ENCODE measurements at regions not wholly inside any gene's neighbourhood (a gene's known extent, or its start where the extent isn't known, plus 50 kb on each side); places are given as distances from the start of the nearest gene placed in this dataset.

- TF ChIP-seq POLR2A (IDR thresholded peaks at IDR 0.05), result no peak
- TF ChIP-seq, protein P1, sequence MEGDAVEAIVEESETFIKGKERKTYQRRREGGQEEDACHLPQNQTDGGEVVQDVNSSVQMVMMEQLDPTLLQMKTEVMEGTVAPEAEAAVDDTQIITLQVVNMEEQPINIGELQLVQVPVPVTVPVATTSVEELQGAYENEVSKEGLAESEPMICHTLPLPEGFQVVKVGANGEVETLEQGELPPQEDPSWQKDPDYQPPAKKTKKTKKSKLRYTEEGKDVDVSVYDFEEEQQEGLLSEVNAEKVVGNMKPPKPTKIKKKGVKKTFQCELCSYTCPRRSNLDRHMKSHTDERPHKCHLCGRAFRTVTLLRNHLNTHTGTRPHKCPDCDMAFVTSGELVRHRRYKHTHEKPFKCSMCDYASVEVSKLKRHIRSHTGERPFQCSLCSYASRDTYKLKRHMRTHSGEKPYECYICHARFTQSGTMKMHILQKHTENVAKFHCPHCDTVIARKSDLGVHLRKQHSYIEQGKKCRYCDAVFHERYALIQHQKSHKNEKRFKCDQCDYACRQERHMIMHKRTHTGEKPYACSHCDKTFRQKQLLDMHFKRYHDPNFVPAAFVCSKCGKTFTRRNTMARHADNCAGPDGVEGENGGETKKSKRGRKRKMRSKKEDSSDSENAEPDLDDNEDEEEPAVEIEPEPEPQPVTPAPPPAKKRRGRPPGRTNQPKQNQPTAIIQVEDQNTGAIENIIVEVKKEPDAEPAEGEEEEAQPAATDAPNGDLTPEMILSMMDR (IDR thresholded peaks at IDR 0.05), result no peak
- no peak for TF ChIP-seq POLR2AphosphoS5 (IDR thresholded peaks at IDR 0.05)
Measured at GRCh38 chr18:78711971-78712370, 267.6 kb upstream of the SALL3 start.
